Fibroblast of peridontal ligament (primary cell): ENCODE measurements at regions not wholly inside any gene's neighbourhood (a gene's known extent, or its start where the extent isn't known, plus 50 kb on each side); places are given as distances from the start of the nearest gene placed in this dataset.

Experiments
- DNase-seq: peaks from one replicate; pipeline ENCODE4 v3.0.0-alpha.2; 2010; ENCODE audit errors: extremely low read depth

DNA sequence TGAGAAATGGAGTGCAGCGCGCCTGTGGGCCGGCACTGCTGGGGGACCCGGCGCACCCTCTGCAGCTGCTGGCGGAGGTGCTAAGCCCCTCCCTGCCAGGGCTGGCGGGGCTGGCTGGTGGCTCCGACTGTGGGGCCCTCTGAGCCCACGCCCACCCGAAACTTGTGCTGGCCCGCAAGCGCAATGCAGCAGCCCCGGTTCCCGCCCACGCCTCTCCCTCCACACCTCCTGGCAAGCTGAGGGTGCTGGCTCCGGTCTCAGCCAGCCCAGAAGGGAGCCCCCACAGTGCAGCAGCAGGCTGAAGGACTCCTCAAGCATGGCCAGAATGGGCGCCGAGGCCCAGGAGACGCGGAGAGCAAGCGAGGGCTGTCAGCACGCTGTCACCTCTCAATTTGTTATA, 1063.0 kb upstream of the AUTS2 start:
- no peak for DNase-seq

DNA sequence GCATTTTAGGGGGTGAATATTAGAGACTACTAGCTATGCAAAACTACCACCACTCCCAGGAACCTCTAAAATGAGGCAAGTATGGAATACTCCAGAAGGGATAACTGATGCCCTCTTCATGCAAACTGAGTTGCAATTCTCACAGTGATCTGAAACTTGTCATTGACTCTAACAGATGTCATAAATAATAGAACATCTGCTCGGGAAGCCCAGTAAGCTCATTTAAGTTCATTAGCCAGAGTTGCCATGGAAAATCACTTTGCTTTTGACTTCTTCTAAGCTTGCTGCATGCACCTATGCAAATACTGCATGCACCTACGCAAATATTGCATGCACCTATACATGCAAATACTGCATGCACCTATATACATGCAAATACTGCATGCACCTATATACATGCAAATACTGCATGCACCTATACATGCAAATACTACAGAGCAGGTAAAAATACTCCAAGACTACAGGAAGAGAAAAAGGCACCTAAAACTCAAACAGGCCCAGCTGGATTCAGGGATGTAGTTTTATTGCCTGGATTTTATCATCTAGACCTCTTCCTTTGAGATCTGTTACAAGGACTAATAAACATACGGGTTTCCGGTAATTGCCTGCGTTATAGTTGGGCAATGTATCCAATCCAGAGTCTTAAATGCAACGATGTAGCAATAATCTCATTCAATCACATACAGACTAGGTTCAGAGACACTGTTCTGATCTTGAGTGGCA, 1061.1 kb upstream of the AUTS2 start:
- DNase-seq: no peak

DNA sequence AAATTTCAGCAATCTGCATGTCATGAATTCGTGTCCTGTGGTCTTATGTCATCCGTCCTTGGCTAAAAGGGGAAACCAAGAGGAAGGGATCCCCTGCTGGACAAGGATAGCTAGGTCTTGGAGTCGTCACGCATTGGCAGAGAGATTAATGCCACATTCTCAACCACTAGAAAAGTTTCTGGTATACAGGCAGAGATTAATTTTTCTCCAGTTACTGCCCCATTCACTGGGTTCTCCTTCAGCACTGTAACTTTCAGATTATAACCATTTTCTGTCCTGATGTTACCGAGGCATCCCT, 1060.6 kb upstream of the AUTS2 start:
- no peak for DNase-seq

DNA sequence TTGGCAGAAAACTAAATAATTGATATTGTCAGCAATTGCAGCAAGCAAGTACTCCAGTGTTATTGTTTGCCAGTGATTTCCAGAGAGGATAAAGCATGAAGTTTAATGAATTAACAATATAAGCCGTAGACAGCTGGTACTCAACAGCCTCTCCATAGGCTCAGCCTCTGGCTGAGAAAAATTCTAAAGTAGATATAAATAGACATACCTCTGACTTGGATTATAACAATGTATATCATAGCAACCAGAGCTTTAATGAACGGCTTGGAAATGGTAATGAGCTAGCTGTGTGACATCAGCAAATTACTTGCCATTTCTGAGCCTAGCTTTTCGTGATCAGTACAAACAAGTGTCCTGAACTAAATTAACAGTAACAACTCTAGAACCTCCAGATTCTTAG, 1055.4 kb upstream of the AUTS2 start:
- DNase-seq: no peak

DNA sequence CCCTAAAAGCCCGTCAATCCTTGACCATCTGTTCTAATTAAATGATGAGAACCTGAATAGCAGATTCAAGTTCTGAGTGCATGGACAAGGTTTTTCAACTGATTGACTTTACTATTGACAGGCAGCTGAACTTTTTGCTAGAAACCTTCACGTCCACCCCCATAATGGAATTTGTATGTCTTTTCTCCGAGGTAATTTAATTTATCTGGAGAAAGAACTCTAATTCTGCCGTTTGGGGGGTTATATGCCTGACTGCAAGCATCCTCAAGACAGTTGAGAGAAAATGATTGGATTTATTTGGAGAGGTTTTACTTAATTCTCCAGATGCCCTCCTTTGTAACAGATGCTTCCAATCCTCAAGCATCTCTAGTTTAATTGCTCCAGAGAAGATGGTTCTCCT, 1053.4 kb upstream of the AUTS2 start:
- DNase-seq: no peak

DNA sequence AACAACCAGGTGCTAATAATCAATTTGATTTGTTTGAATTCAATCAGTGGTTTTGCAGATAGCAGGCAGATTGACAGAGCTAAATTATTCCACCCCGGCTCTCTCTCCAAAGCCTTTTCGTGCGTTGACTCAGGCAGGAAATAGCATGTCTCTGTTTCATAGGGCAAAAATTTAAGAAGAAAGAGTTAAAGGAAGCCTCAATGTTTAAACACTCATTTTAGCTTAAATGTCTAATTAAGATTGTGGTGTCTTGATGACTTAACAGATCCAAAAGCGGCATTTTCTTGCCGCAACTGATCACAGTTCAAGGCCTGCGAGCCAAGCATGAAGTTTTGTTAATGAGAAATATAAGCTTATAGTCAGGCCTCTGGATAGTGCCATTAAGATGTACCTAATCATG, 1051.1 kb upstream of the AUTS2 start:
- DNase-seq: peak; percentile 18

DNA sequence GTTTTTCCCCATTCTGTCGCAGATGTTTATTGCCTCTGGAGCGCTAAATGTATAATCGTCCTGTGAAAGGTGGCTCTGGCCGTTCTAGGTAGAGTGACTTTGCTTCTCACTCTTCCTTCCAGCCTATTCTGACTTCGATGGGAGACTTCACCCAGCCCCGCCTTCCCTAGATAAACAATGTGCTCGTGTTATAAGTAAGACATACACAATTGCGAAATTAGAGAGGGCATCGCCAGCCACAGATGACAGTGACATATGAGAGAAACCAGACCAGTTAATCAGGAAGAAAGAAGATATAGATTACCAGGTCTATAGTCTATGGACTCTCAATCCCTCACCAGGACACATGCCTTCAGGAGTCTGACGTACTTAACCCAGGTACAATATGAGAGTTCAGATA, 1050.5 kb upstream of the AUTS2 start:
- peak; percentile 4 for DNase-seq

DNA sequence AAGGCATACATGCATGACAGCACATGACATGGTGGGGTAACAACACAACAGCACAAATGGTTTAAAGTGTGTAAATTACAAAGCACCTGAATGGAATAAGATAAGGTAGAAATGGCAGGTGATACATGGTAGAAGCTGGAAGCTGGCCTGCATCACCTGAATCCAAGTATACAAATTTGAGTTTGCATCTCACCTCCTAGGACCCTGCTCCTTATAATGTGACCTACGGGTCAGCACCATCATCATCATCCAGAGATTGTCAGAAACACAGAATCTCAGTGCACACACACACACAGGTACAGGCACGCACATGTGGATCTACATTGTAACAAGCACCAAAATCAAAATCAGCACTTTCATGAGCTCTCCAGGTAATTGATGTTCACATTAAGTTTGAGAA, 1048.2 kb upstream of the AUTS2 start:
- no peak for DNase-seq

DNA sequence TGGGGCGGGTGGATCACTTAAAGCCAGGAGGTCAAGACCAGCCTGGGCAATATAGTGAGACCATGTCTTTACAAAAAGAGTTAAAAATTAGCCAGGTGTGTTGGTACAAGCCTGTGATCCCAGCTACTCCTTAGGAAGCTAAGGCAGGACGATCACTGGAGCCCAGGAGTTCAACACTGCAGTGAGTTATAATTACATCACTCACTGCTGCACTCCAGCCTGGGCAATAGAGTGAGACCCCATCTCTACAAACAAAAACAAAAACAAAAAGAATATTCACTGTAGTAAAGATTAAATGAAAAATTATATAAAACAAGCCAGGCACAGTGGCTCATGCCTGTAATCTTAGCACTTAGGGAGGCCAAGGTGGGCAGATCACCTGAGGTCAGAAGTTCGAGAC, 1047.6 kb upstream of the AUTS2 start:
- no peak for DNase-seq

DNA sequence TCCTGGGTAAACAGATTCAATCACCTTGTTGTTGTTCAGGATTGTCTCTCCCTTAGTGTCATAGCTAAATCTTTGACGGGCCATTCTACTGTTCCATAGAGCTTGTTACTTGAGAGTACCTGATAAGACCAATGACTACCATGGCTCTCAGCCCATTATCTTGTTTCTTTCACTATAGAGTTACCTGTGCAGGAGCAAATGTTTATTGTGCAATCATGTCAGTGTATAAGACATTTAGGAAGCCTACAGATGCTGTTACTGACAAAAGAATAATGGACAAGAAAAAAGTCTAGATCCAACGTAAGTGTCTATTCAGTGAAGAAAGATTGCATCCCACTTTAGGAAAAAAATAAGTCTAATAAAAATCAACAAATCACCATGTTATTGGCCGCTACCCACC, 1041.7 kb upstream of the AUTS2 start:
- DNase-seq: no peak

DNA sequence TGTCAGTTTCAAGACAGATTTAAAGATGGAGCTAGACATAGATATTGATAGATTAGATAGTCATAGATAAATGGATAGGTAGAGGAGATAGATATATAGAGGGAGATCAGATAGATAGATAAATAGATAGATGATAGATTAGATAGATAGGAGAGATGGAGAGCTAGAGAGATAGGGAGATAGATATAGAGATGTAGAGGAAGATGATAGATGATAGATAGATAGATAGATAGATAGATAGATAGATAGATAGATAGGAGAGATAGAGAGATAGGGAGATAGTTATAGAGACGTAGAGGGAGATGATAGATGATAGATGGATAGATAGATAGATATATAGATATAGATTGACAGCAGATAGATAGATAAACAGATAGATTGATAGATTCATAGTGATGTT, 1038.8 kb upstream of the AUTS2 start:
- DNase-seq: no peak

DNA sequence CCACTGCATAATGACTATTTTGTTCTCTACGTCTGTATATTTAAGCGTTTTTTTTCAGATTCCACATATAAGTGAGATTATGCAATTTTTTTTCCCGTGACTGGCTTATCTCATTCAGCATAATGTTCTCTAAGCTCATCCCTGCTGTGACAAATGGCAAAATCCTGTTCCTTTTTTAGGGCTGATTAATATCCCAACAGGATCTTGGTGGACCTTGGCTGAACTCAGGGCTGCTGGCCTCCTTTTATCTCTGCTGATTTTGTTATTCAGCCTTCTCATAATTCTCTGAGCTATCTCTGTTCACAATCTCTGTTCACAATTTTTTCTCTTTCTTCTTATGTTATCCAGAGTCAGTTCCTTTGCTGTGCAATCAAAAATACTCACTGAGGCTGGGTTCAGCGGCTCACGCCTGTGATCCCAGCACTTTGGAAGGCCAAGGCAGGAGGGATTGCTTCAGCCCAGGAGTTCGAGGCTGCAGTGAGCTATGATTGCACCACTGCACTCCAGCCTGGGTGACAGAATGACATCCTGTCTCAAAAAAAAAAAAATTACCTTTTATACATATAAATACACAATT, 1035.9 kb upstream of the AUTS2 start:
- DNase-seq: no peak

DNA sequence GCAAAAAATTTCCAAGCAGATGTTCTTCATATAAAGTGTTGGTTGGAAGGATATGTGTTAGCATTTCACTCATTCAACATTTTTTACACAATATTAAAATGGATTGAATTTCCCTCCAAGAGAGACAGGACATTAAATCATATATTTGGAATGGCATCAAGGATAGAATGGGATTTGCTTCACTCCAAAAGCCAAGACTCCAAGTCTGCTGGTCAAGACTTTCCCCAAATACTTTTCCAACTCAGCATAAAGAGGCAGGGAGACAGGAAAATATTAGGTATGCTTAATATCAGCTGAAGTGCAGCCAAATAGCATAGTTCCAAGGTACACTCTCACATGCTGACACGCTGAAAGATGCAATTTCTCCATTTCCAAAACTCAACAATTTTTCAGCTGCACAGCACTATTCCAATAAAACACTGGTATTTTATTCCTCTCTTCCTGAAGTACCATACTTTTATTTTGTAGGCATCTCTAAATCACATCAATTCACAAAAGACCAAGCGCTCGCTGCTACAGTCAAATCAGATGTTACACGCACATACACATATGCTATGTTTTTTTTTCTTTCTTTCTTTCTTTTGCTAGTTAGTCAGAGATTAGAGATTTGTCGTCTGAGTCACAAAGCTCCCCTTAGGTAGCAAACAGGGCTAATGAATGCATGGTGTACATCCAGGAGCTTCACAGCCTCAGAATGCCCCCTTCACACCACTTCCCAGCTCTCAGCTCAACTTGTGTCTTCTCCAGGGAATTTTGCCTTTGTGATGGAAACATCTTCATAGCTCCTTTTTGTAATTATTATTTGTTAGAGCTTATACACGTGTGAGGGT, 1033.8 kb upstream of the AUTS2 start:
- DNase-seq: no peak

DNA sequence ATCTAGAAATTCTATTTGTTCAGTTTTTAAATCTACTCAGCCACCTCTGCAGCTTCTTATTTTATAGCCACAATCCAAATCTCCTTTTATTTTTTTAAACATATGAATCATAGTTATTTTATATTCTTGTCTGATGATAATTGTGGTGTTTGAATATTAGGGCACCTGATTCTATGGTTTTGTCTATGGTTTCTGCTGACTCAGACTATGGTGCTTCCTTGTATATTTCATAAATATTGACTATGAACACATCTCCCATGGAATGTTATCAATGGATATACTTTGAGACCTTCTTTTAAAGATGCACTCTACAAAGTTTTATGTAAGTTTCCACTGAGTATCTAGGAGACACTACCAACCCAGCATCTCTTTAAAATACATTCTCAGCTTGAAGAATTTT, 1027.0 kb upstream of the AUTS2 start:
- no peak for DNase-seq

DNA sequence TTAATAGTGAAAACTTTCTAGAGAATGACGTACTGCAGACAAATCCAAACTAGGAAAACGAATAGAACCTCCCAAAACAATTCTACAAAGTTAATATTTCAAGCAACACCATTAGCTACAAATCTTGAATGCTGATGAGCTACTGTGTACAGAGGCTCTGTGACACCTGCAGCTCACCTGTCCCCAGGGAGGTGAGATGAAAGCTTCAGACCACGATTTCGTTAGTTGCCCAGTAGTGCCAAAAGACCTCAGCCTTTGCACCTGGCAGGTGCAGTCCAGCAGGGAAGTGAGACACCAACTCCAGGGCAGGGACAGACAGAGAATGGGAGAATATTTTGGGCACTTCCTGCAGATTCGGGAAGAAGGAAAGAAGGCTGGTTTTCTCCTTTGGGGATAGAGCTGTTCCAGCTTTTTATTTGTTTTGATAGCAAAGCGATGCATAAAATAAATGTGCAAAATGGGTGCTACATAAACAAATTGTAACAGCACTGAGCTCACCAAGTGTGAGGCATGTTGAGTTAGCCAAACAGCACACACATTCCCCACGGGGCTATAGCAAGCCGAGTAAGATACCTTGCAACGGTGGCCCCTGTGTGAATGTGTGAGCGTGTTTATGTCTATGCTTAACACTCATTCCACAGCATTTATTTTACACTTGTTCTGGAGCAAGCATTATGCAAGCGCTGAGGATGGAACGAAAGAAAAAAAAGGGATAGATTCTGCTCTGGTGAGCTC, 1024.8 kb upstream of the AUTS2 start:
- no peak for DNase-seq

DNA sequence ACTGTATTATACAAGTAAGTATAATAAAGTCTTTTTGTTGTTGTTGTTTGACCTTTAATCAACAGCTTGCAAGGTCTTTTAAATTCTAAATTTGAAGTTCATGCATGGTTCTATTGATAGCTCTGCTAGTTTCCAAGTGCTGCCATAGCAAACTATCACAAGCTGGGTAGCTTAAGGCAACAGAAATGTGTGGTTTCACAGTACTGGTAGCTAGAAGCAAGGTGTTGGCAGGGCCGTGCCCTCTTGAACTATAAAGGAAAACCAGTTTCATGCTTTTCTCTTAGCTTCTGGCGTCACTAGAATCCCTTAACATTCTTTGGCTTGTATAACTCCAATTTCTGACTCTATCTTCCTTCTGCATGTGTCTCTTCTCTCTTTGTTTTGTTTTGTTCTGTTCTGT, 1021.9 kb upstream of the AUTS2 start:
- DNase-seq: no peak

DNA sequence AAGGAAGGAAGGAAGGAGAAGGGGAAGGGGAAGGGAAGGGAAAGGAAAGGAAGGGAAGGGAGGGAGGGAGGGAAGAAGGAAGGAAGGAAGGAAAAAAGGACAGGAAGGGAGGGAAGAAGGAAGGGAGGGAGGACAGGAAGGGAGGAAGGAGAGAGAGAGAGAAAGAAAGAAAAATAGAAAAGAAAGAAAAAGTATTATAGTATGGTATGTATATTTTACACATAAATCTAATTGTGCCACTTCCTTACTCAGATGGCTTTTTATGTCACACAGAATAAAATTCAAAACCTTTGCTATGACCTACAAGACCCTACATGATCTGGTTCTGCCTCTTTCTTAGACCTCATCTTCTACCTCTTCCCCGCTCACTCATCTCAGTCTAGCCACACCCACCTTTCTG, 1016.9 kb upstream of the AUTS2 start:
- no peak for DNase-seq

DNA sequence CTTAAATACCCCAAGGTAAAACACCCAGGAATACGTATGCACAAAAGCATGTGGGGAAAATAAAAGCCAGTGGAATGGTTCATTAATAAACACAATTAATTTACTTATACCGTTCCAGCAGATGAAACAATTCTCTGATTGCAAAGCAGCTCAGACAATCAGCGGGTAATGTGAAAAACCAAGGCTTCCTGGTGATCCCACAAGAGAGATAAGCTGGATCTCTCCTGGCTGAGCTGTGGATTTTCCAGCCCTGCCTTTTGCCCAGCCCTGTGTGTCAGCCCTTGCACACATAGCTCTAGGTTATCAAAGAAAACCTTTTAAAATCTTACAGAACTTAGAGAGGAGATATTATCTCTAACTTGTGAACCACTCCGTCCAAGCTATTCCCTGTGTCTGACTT, 1010.7 kb upstream of the AUTS2 start:
- no peak for DNase-seq

DNA sequence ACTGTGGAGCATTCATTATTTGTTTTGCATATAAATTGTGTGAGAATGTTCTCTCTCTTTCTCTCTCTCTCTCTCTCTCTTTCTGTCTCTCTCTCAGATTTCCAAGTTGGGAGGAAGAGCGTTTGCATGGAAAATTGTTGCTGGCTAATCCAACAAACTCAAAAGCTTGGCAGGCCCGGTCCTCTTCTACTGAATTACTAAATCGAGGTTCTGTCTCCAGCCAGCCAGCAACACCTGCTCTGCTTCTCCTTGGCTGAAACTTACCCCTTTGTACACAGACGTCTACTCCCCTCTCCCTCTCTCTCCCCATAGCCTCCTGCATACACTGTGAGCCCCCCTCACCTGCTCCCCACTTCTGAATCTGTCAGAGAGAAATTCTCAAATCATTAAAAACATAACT, 996.4 kb upstream of the AUTS2 start:
- no peak for DNase-seq

DNA sequence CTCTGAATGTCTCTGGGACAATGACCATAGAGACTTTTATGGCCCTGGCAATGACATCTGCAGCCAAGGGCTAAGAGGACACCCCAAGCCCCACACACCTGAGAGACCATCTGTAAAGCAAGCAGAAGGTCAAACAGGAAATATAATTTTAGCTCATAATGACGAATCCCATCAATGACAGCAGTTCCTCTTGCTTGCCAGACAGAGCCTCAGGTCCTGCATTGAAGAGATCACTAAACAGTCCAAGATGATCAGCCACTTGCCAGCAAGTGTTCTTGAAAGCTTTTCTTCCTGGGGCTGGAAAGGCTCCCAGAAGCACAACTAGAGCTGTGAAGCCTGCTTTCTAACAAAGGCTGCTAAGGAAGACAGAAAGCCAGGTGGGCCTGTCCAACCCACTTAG, 993.7 kb upstream of the AUTS2 start:
- DNase-seq: no peak

DNA sequence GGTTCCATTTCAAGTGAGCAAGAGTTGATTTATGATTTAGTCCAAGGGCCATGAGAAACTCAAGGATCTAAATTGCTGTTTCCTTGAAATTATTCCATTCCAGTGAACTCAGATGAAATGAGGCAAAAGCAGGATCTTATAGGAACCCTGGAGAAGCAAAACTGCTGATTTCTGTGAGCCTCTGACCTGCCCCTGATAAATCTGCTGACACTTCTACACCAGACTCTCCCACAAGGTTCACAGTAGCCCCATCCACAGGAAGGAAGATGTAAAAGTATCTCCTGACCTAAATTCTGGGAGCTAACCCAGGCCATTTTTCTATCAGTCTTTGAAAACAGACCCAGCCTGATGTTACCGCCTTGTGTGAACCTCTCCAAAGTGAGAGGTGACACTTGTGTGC, 987.6 kb upstream of the AUTS2 start:
- DNase-seq: no peak

DNA sequence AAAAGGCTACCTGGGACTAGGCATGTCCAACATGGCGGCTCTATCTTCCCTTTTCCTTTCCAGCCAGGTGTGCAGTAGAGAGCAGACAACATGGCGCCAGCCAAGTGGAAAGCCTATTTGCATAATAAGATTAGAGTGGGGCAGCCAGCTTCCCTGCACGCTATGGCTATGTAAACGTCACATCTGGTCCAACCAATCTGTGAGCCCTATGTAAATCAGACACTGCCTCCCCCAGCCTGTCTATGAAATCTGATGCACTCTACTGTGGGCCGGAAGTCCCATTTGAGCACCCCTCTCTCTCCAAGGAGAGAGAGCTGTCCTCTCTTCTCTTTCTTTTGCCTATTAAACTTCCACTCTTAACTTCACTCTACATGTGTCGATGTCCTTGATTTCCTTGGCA, 984.9 kb upstream of the AUTS2 start:
- DNase-seq: no peak

DNA sequence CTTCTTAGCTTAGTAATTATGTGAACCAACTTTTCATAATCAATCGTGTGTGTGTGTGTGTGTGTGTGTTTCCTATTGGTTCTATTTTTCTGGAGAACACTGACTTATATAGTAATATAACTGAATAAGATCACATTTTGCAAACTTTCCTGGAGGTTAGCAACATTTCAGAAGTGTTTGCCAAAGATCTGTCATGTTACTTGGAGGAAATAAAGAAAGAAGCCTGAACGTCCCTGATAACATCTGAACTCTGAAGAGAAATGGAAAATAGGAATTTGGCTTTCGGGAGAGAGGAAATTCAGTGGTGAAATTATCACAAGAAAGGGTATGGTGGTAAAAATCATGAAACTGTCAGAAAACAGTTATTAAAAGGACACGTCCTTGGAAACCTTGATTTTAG, 984.4 kb upstream of the AUTS2 start:
- DNase-seq: no peak
